Peyer's patch (tissue), 4 donors: ENCODE measurements at regions not wholly inside any gene's neighbourhood (a gene's known extent, or its start where the extent isn't known, plus 50 kb on each side); places are given as distances from the start of the nearest gene placed in this dataset.

Experiments
- CTCF ChIP-seq, 6 experiments: fragments of 450-650 bp in 4 of 6; fragments of 200-600 bp in 2 of 6; sonication (generic) in 1 of 6; IDR thresholded peaks; one replicate each; pipeline ENCODE4 v1.5.1; 2017 to 2019; ENCODE audit warnings: antibody characterized with exemption in 6 of 6, mild to moderate bottlenecking in 3 of 6, moderate library complexity in 1 of 6
- POLR2A ChIP-seq, 2 donors: fragments of 450-650 bp; IDR thresholded peaks; one replicate each; pipeline ENCODE4 v1.5.1; 2017; ENCODE audit warnings: antibody characterized with exemption in 2 of 2, mild to moderate bottlenecking in 2 of 2, moderate library complexity in 2 of 2

- TF ChIP-seq CTCF (IDR thresholded peaks at IDR 0.05) (no peak), POLR2A (IDR thresholded peaks at IDR 0.05) (no peak)
These were observed 248.7 kb downstream of the AUH start for GRCh38 chr9:91113016-91113415.
